ENCODE measurements at regions not wholly inside any gene's neighbourhood (a gene's known extent, or its start where the extent isn't known, plus 50 kb on each side); places are given as distances from the start of the nearest gene placed in this dataset.

DNA sequence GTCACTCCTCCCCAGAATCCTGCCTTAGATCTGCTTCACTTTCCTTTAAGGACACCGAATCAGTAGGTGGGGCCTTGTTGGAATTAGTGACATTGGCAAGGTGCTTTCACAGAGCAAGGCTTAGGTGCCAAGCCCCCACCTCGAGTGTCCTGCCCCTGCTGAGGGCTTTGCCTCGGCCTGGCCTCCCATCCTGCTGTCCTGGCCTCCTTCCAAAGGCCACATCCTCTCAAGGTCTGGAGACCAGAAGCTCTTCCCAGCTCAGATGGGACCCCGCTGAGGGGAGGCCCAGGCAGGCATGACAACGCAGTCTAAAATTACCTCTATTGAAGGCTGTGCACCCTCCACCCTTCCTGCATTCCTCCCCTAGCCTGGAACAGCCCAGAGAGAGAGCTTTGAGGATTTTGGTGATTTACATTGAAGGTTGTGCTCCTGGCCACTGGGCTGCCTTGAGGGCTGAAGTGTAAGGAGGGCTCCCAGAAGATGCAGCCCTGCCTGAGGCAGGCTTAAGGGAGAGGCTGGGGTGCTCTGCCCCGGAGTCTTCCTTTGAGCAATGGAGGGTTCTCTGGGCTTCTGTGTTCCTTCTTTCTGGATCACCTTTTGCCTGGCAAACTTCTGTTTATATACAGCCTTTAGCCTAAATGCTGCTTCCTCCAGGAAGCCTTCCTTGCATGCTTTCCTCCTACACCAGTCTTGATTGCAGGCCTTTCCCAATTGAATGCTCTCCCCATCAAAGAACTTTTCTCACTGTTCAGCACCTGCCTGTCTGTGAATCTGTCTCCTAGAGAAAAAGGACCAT, 154.4 kb downstream of the DDX1 start:
- H3K36me3 Mint-ChIP-seq = 0 out of 2 replicates have a peak, but pooled peaks cover 5% of the 10 kb centered on the region
- ChIA-PET CTCF (no interaction called here), POLR2A (no interaction called here)
- peaks cover 2% of the 10 kb centered on the region; the same call in 1 of the 2 replicates for H3K27me3 Mint-ChIP-seq (ENCODE audit: low read depth)
- TF ChIP-seq, protein P1, sequence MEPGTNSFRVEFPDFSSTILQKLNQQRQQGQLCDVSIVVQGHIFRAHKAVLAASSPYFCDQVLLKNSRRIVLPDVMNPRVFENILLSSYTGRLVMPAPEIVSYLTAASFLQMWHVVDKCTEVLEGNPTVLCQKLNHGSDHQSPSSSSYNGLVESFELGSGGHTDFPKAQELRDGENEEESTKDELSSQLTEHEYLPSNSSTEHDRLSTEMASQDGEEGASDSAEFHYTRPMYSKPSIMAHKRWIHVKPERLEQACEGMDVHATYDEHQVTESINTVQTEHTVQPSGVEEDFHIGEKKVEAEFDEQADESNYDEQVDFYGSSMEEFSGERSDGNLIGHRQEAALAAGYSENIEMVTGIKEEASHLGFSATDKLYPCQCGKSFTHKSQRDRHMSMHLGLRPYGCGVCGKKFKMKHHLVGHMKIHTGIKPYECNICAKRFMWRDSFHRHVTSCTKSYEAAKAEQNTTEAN (CRISPR knock-in tag; IDR thresholded peaks at IDR 0.05) = no peak
- TF ChIP-seq MXD4 (CRISPR knock-in tag; IDR thresholded peaks at IDR 0.05; ENCODE audit: borderline replicate concordance) (no peak), IRF2 (CRISPR knock-in tag; IDR thresholded peaks at IDR 0.05; ENCODE audit: borderline replicate concordance, low read depth) (no peak), NR2C2 (CRISPR knock-in tag; IDR thresholded peaks at IDR 0.05) (no peak), OVOL2 (CRISPR knock-in tag; IDR thresholded peaks at IDR 0.05; ENCODE audit: borderline replicate concordance) (no peak), RELA (CRISPR knock-in tag; IDR thresholded peaks at IDR 0.05; ENCODE audit: borderline replicate concordance) (no peak), CREM (CRISPR knock-in tag; IDR thresholded peaks at IDR 0.05) (no peak), SMAD4 (CRISPR knock-in tag; IDR thresholded peaks at IDR 0.05) (no peak), HMGXB4 (CRISPR knock-in tag; IDR thresholded peaks at IDR 0.05) (no peak), ESRRA (CRISPR knock-in tag; IDR thresholded peaks at IDR 0.05; ENCODE audit: borderline replicate concordance) (no peak), NFE2L1 (CRISPR knock-in tag; IDR thresholded peaks at IDR 0.05) (no peak), ELF4 (CRISPR knock-in tag; IDR thresholded peaks at IDR 0.05; ENCODE audit: low read depth) (no peak), FOXJ3 (CRISPR knock-in tag; IDR thresholded peaks at IDR 0.05; ENCODE audit: borderline replicate concordance) (no peak), ATF1 (CRISPR knock-in tag; IDR thresholded peaks at IDR 0.05) (no peak), SP1 (CRISPR knock-in tag; conservative IDR thresholded peaks at IDR 0.05) (no peak), ERG (CRISPR knock-in tag; IDR thresholded peaks at IDR 0.05) (no peak), ZNF671 (CRISPR knock-in tag; IDR thresholded peaks at IDR 0.05) (no peak), STAT6 (CRISPR knock-in tag; conservative IDR thresholded peaks at IDR 0.05; ENCODE audit: low read depth) (no peak)
- TF ChIP-seq, protein P2, sequence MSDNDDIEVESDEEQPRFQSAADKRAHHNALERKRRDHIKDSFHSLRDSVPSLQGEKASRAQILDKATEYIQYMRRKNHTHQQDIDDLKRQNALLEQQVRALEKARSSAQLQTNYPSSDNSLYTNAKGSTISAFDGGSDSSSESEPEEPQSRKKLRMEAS (CRISPR knock-in tag; IDR thresholded peaks at IDR 0.05) = no peak
- TF ChIP-seq, protein P3, sequence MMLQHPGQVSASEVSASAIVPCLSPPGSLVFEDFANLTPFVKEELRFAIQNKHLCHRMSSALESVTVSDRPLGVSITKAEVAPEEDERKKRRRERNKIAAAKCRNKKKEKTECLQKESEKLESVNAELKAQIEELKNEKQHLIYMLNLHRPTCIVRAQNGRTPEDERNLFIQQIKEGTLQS (CRISPR knock-in tag; conservative IDR thresholded peaks at IDR 0.05) = no peak
- DNase-seq (ENCODE audit: low spot score) (no peak), ATAC-seq (no peak)
- H3K9me3 Mint-ChIP-seq = peaks cover 13% of the 10 kb centered on the region
- H3K4me1 Mint-ChIP-seq = peaks cover 22% of the 10 kb centered on the region
- no peak overlapping the region for H3K27ac Mint-ChIP-seq
- no peak overlapping the region for H3K4me3 Mint-ChIP-seq
